ENCODE measurements at regions not wholly inside any gene's neighbourhood (a gene's known extent, or its start where the extent isn't known, plus 50 kb on each side); places are given as distances from the start of the nearest gene placed in this dataset.

- TF ChIP-seq EZH2 (IDR thresholded peaks at IDR 0.05) (no peak), POLR2AphosphoS5 (IDR thresholded peaks at IDR 0.05; ENCODE audit: low read depth, low read length) (no peak), ZBTB33 (IDR thresholded peaks at IDR 0.05; ENCODE audit: extremely low read depth, insufficient replicate concordance, low read length) (no peak), EZH2phosphoT487 (IDR thresholded peaks at IDR 0.05; ENCODE audit: borderline replicate concordance) (no peak), POLR2A (IDR thresholded peaks at IDR 0.05; ENCODE audit: borderline replicate concordance, extremely low read depth, insufficient read depth, insufficient read length) (no peak), YY1 (IDR thresholded peaks at IDR 0.05; ENCODE audit: extremely low read depth, insufficient replicate concordance, low read depth, low read length) (no peak), CTCF (IDR thresholded peaks at IDR 0.05 in 2 of 3, conservative IDR thresholded peaks at IDR 0.05 in 1 of 3; ENCODE audit: borderline replicate concordance in 1 of 3, insufficient read depth in 1 of 3, low read depth in 2 of 3, low read length in 2 of 3) (peak; percentile 18 to 61 (median 57); a peak in 4 of 6 replicates)
Measured at GRCh38 chr22:48782811-48783511, 1044.7 kb downstream of the BRD1 start.
